ENCODE measurements at regions not wholly inside any gene's neighbourhood (a gene's known extent, or its start where the extent isn't known, plus 50 kb on each side); places are given as distances from the start of the nearest gene placed in this dataset.
"Not testable (repeated sequence)": the region's sequence is repeated elsewhere in the genome, so short reads cannot be mapped to it uniquely, and the experiment has no call there.

GRCh38 chr3:150328654-150329040, 79.5 kb upstream of the TSC22D2 start:
- DNase-seq (ENCODE audit: low read depth), result no peak

GRCh38 chr3:150327678-150328653, 80.1 kb upstream of the TSC22D2 start:
- DNase-seq (ENCODE audit: low read depth), result no peak

DNA sequence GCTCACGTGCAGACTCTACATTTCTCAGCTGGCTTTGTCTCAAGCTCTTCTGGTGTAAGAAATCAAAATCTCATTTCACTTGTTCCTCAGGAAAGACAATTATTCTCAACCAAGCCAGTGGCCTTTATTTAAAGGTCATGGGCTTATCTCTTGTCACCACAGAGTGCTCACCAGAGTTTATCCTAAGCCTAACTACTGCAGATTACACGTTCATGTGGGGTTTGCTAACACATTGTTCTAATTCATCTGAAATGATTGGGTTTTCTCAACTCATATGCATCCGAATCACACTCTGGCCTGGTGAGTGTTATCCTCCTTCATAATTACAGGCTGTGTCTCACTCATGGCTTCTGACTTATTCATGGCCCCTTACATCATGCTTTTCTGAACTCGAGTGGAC, 83.3 kb upstream of the TSC22D2 start:
- DNase-seq (ENCODE audit: low read depth), result no peak

DNA sequence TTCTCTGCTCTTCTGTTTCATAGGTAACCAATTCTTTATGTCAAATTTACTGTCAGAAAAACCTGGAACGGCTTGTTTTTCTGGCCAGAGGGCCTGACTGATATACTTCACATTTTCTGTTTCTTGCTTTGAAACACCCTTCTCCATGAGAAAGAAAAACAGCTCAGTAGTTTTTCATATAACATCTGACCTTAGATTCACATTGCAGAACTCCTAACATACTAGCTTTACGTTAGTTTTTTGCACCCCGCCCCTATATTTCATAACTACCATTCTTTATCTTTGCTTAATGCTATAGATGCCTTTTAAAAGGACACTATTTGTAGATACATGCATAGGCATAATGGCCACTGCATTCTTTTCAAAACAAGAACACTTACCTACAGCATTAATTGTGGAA, 83.9 kb upstream of the TSC22D2 start:
- DNase-seq (ENCODE audit: low read depth), result no peak

GRCh38 chr3:150323770-150324169, 84.3 kb upstream of the TSC22D2 start:
- no peak for DNase-seq (ENCODE audit: low read depth)

GRCh38 chr3:150323091-150323490, 85.0 kb upstream of the TSC22D2 start:
- not testable (repeated sequence) for DNase-seq (ENCODE audit: low read depth)

- DNase-seq (ENCODE audit: low read depth), result not testable (repeated sequence)
Observed at GRCh38 chr3:150320971-150321370, 87.1 kb upstream of the TSC22D2 start.

GRCh38 chr3:150319900-150320299, 88.2 kb upstream of the TSC22D2 start:
- DNase-seq (ENCODE audit: low read depth), result peak; percentile 96

GRCh38 chr3:150317469-150317868, 90.6 kb upstream of the TSC22D2 start:
- DNase-seq (ENCODE audit: low read depth), result no peak

GRCh38 chr3:150315721-150316120, 92.4 kb upstream of the TSC22D2 start:
- DNase-seq (ENCODE audit: low read depth), result peak; percentile 38

DNA sequence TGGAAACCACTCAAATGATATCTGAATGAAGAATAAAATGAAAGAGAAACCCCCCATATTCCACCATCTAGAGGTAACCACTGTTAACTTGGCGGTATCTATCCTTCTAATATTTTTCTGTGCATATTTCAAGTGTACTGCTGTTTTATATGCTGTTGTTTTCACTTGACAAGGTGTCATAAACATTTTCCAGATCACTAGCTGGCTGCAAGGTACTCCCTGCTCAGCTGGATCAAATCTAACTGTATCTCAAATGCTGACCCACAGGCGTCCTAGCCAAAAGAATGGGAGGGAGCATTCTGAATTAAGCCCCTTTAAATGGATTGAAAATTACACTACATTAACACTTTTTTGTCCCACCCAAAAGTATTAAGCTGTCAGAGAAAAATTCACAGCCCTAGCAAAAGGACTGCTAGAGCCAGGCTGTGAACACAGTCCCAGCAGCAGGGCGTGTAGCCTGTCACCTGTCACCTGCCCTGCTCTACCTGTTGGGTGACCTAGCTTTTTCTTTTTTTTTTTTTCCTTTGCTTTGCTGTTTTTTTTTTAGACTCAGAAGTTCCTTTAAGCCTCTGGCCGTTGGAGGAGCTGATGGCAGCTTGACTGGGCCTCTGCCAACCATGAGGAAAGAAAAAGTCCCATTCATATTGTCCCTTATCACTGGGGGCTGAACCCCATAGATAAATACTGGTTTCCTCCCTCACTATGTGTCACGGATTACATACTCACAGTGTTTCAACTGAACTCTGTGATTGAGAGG, 93.7 kb upstream of the TSC22D2 start:
- DNase-seq (ENCODE audit: low read depth), result no peak

DNA sequence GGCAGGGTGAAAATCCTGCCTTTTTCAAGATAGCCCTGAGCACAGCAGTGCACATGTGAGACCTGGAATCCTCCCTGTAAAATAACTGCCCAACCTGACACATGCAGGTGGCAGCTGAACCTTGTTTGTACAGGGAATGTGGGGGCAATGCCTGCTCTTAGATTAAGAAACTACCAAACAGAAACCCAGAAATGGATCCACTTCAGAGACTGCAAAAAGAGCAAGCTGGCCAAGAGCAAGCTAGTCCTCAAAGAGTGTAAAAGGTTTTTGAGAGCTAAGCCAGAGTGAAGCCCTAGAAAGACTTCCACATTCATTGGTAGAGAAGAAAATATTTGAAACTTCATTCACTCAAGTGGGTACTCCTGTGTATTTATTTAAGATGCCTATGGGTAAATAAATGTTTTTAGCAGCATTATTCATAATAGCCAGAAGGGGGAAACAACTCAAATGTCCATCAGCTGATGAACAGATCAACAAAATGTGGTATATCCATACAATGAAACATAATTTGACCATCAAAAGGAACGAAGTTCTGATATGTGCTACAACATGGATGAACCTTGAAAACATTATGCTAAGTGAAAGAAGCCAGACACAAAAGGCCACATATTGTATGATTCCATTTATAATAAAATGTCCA, 96.0 kb upstream of the TSC22D2 start:
- no peak for DNase-seq (ENCODE audit: low read depth)

DNA sequence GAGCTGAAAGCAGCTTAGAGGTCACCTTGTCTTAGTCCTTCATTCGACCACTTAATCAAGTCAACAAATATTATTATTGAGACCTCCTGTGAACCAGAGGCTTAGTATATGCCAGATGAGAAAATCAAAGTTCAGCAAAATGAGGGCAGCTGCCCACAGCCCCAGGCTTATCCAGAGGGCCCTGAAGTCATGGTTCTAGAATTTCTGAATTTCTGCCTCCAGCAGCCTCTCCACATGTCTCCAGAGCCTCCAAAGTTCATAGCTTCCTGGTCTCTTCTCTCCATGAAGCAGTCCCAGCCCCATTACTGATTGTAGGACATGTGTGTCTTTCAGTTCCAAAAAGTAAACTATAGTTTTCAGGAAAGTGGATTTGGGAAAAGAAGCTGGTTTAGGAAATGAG, 96.9 kb upstream of the TSC22D2 start:
- DNase-seq (ENCODE audit: low read depth), result no peak

GRCh38 chr3:150309557-150309956, 98.5 kb upstream of the TSC22D2 start:
- no peak for DNase-seq (ENCODE audit: low read depth)

DNA sequence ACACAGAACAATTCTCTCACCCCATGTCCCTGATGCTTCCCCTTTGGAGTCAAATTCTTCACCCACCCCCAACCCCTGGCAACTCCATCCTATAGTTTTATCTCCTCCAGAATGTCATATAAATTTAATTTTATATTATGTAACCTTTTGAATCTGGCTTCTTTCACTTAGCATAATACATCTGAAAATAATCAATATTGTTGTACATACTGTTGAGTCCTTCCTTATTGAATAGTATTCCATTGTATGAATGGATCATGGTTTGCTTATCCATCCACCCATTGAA, 98.9 kb upstream of the TSC22D2 start:
- no peak for DNase-seq (ENCODE audit: low read depth)

GRCh38 chr3:150308481-150309256, 99.4 kb upstream of the TSC22D2 start:
- no peak for DNase-seq (ENCODE audit: low read depth)

GRCh38 chr3:150308037-150308319, 100.1 kb upstream of the TSC22D2 start:
- DNase-seq (ENCODE audit: low read depth), result no peak

DNA sequence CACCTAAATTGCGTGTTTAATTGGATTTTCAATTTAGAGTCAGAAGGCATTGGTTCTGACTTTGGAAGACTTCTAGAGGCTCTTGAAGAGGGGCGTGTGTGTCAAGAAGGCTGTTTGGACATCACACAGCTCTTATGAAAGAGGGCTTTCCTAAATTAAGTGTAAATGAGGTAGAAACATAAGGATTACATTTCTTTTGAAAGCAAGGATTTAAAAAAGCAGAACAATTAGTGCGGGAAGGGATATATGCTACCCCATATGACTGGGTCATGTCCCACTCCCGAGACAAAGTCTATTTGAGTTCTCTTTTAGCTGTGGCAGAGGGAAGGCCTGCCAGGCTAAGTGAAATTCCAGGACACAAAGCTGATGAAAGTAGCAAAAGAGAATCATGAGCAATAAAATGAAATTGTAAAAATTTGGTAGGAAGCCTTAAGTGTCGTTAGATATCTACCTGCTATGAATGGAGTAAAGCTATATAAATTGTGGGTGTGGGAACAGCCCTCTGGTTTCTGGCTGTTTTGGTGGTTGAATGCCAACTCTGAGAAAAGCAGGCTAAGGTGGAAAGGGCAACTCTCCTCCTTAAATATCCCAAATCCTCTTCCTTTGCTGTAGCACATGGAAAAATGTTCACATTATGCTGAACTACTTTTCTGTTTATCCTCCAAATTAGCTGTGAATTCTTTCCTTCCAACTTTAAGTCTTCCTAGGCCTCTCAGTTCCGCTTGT, 100.6 kb upstream of the TSC22D2 start:
- no peak for DNase-seq (ENCODE audit: low read depth)

- DNase-seq (ENCODE audit: low read depth), result no peak
Observed at GRCh38 chr3:150306906-150307305, 101.2 kb upstream of the TSC22D2 start.

DNA sequence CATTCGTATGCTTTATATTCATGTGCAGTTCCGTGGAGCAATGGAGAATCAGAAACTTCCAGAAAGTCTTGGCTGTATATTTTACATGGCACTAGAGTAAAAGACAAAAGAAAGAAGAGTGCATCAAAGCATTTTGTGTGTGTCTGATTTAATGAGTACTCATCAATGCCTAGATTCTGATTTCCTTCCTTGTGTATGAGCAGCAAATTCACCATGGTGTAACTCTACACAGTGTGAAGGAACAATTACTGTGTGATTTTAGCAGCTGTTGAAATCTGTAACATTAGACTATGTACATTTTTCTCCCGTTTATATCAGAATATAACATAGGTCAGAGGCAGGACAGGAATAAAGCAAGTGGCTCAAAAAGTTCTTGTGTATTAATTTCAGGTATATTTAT, 102.0 kb upstream of the TSC22D2 start:
- no peak for DNase-seq (ENCODE audit: low read depth)

- DNase-seq (ENCODE audit: low read depth), result no peak
Observed at GRCh38 chr3:150303768-150304167, 104.3 kb upstream of the TSC22D2 start.

Measured in LHCN-M2 (cell line).